ENCODE measurements at regions not wholly inside any gene's neighbourhood (a gene's known extent, or its start where the extent isn't known, plus 50 kb on each side); places are given as distances from the start of the nearest gene placed in this dataset.

- Histone ChIP-seq H3K9me3 (ENCODE audit: control insufficient read depth in 2 of 2, low read length in 2 of 2) (no peaks in the 10 kb centered on the region), H3K4me3 (ENCODE audit: low read length in 2 of 2) (no peak overlapping the region), H3K27me3 (ENCODE audit: control insufficient read depth in 1 of 2, insufficient read depth in 2 of 2, low read length in 2 of 2) (no peaks in the 10 kb centered on the region), H3K9ac (ENCODE audit: low read length in 2 of 2) (no peak overlapping the region), H3K27ac (ENCODE audit: low read length) (no peak overlapping the region), H3K4me1 (ENCODE audit: control insufficient read depth, insufficient read depth, low read length) (no peaks in the 10 kb centered on the region), H3K36me3 (ENCODE audit: control insufficient read depth in 2 of 2, insufficient read depth in 2 of 2, low read length in 2 of 2) (no peaks in the 10 kb centered on the region)
Observed at GRCh38 chr5:74061292-74061691, 435.3 kb downstream of the ARHGEF28 start.

GRCh38 chr5:74059706-74060105 lies 433.7 kb downstream of the ARHGEF28 start:
- H3K27ac ChIP-seq (ENCODE audit: low read length), result no peak overlapping the region

GRCh38 chr5:74056789-74057164 lies 430.8 kb downstream of the ARHGEF28 start:
- no peaks in the 10 kb centered on the region for H3K4me1 ChIP-seq (ENCODE audit: control insufficient read depth, insufficient read depth, low read length)
- H3K4me3 ChIP-seq (ENCODE audit: low read length in 2 of 2), result no peak overlapping the region
- H3K9me3 ChIP-seq (ENCODE audit: control insufficient read depth in 2 of 2, low read length in 2 of 2), result no peaks in the 10 kb centered on the region
- no peaks in the 10 kb centered on the region for H3K36me3 ChIP-seq (ENCODE audit: control insufficient read depth in 2 of 2, insufficient read depth in 2 of 2, low read length in 2 of 2)
- no peaks in the 10 kb centered on the region for H3K27me3 ChIP-seq (ENCODE audit: control insufficient read depth in 1 of 2, insufficient read depth in 2 of 2, low read length in 2 of 2)
- no peak overlapping the region for H3K27ac ChIP-seq (ENCODE audit: low read length)
- no peak overlapping the region for H3K9ac ChIP-seq (ENCODE audit: low read length in 2 of 2)

More at GRCh38 chr5:74059706-74060105, 433.7 kb downstream of the ARHGEF28 start:
- Histone ChIP-seq H3K4me1 (ENCODE audit: control insufficient read depth, insufficient read depth, low read length) (no peaks in the 10 kb centered on the region), H3K9ac (ENCODE audit: low read length in 2 of 2) (no peak overlapping the region), H3K4me3 (ENCODE audit: low read length in 2 of 2) (no peak overlapping the region), H3K27me3 (ENCODE audit: control insufficient read depth in 1 of 2, insufficient read depth in 2 of 2, low read length in 2 of 2) (no peaks in the 10 kb centered on the region), H3K36me3 (ENCODE audit: control insufficient read depth in 2 of 2, insufficient read depth in 2 of 2, low read length in 2 of 2) (no peaks in the 10 kb centered on the region), H3K9me3 (ENCODE audit: control insufficient read depth in 2 of 2, low read length in 2 of 2) (no peaks in the 10 kb centered on the region)

GRCh38 chr5:74056107-74056788 lies 430.3 kb downstream of the ARHGEF28 start:
- no peak overlapping the region for H3K27ac ChIP-seq (ENCODE audit: low read length)

GRCh38 chr5:74055486-74056106 lies 429.6 kb downstream of the ARHGEF28 start:
- Histone ChIP-seq H3K9me3 (ENCODE audit: control insufficient read depth in 2 of 2, low read length in 2 of 2) (no peaks in the 10 kb centered on the region), H3K27ac (ENCODE audit: low read length) (no peak overlapping the region), H3K36me3 (ENCODE audit: control insufficient read depth in 2 of 2, insufficient read depth in 2 of 2, low read length in 2 of 2) (no peaks in the 10 kb centered on the region), H3K9ac (ENCODE audit: low read length in 2 of 2) (no peak overlapping the region), H3K4me1 (ENCODE audit: control insufficient read depth, insufficient read depth, low read length) (no peaks in the 10 kb centered on the region), H3K4me3 (ENCODE audit: low read length in 2 of 2) (no peak overlapping the region), H3K27me3 (ENCODE audit: control insufficient read depth in 1 of 2, insufficient read depth in 2 of 2, low read length in 2 of 2) (no peaks in the 10 kb centered on the region)

More at GRCh38 chr5:74056107-74056788, 430.3 kb downstream of the ARHGEF28 start:
- Histone ChIP-seq H3K4me3 (ENCODE audit: low read length in 2 of 2) (no peak overlapping the region), H3K36me3 (ENCODE audit: control insufficient read depth in 2 of 2, insufficient read depth in 2 of 2, low read length in 2 of 2) (no peaks in the 10 kb centered on the region), H3K4me1 (ENCODE audit: control insufficient read depth, insufficient read depth, low read length) (no peaks in the 10 kb centered on the region), H3K27me3 (ENCODE audit: control insufficient read depth in 1 of 2, insufficient read depth in 2 of 2, low read length in 2 of 2) (no peaks in the 10 kb centered on the region), H3K9ac (ENCODE audit: low read length in 2 of 2) (no peak overlapping the region), H3K9me3 (ENCODE audit: control insufficient read depth in 2 of 2, low read length in 2 of 2) (no peaks in the 10 kb centered on the region)

GRCh38 chr5:74054641-74055421 lies 428.8 kb downstream of the ARHGEF28 start:
- Histone ChIP-seq H3K27ac (ENCODE audit: low read length) (no peak overlapping the region), H3K27me3 (ENCODE audit: control insufficient read depth in 1 of 2, insufficient read depth in 2 of 2, low read length in 2 of 2) (no peaks in the 10 kb centered on the region), H3K4me1 (ENCODE audit: control insufficient read depth, insufficient read depth, low read length) (no peaks in the 10 kb centered on the region), H3K9me3 (ENCODE audit: control insufficient read depth in 2 of 2, low read length in 2 of 2) (no peaks in the 10 kb centered on the region), H3K4me3 (ENCODE audit: low read length in 2 of 2) (no peak overlapping the region), H3K36me3 (ENCODE audit: control insufficient read depth in 2 of 2, insufficient read depth in 2 of 2, low read length in 2 of 2) (no peaks in the 10 kb centered on the region), H3K9ac (ENCODE audit: low read length in 2 of 2) (no peak overlapping the region)

GRCh38 chr5:74054139-74054538 lies 428.1 kb downstream of the ARHGEF28 start:
- H3K4me3 ChIP-seq (ENCODE audit: low read length in 2 of 2), result no peak overlapping the region
- H3K27ac ChIP-seq (ENCODE audit: low read length), result no peak overlapping the region
- H3K9ac ChIP-seq (ENCODE audit: low read length in 2 of 2), result no peak overlapping the region
- no peaks in the 10 kb centered on the region for H3K4me1 ChIP-seq (ENCODE audit: control insufficient read depth, insufficient read depth, low read length)
- H3K36me3 ChIP-seq (ENCODE audit: control insufficient read depth in 2 of 2, insufficient read depth in 2 of 2, low read length in 2 of 2), result no peaks in the 10 kb centered on the region
- H3K27me3 ChIP-seq (ENCODE audit: control insufficient read depth in 1 of 2, insufficient read depth in 2 of 2, low read length in 2 of 2), result no peaks in the 10 kb centered on the region
- H3K9me3 ChIP-seq (ENCODE audit: control insufficient read depth in 2 of 2, low read length in 2 of 2), result no peaks in the 10 kb centered on the region

GRCh38 chr5:74052441-74053221 lies 426.6 kb downstream of the ARHGEF28 start:
- H3K27me3 ChIP-seq (ENCODE audit: control insufficient read depth in 1 of 2, insufficient read depth in 2 of 2, low read length in 2 of 2), result no peaks in the 10 kb centered on the region
- no peak overlapping the region for H3K9ac ChIP-seq (ENCODE audit: low read length in 2 of 2)
- H3K9me3 ChIP-seq (ENCODE audit: control insufficient read depth in 2 of 2, low read length in 2 of 2), result no peaks in the 10 kb centered on the region
- no peak overlapping the region for H3K4me3 ChIP-seq (ENCODE audit: low read length in 2 of 2)
- H3K27ac ChIP-seq (ENCODE audit: low read length), result no peak overlapping the region
- H3K4me1 ChIP-seq (ENCODE audit: control insufficient read depth, insufficient read depth, low read length), result no peaks in the 10 kb centered on the region
- H3K36me3 ChIP-seq (ENCODE audit: control insufficient read depth in 2 of 2, insufficient read depth in 2 of 2, low read length in 2 of 2), result no peaks in the 10 kb centered on the region

- no peak overlapping the region for H3K4me3 ChIP-seq (ENCODE audit: low read length in 2 of 2)
- H3K27me3 ChIP-seq (ENCODE audit: control insufficient read depth in 1 of 2, insufficient read depth in 2 of 2, low read length in 2 of 2), result no peaks in the 10 kb centered on the region
- H3K4me1 ChIP-seq (ENCODE audit: control insufficient read depth, insufficient read depth, low read length), result no peaks in the 10 kb centered on the region
- H3K27ac ChIP-seq (ENCODE audit: low read length), result no peak overlapping the region
- no peak overlapping the region for H3K9ac ChIP-seq (ENCODE audit: low read length in 2 of 2)
- H3K9me3 ChIP-seq (ENCODE audit: control insufficient read depth in 2 of 2, low read length in 2 of 2), result no peaks in the 10 kb centered on the region
- H3K36me3 ChIP-seq (ENCODE audit: control insufficient read depth in 2 of 2, insufficient read depth in 2 of 2, low read length in 2 of 2), result no peaks in the 10 kb centered on the region
Observed at GRCh38 chr5:74051076-74051475, 425.1 kb downstream of the ARHGEF28 start.

- Histone ChIP-seq H3K27ac (ENCODE audit: low read length) (no peak overlapping the region), H3K4me3 (ENCODE audit: low read length in 2 of 2) (no peak overlapping the region), H3K27me3 (ENCODE audit: control insufficient read depth in 1 of 2, insufficient read depth in 2 of 2, low read length in 2 of 2) (no peaks in the 10 kb centered on the region), H3K9me3 (ENCODE audit: control insufficient read depth in 2 of 2, low read length in 2 of 2) (no peaks in the 10 kb centered on the region), H3K36me3 (ENCODE audit: control insufficient read depth in 2 of 2, insufficient read depth in 2 of 2, low read length in 2 of 2) (no peaks in the 10 kb centered on the region), H3K4me1 (ENCODE audit: control insufficient read depth, insufficient read depth, low read length) (no peaks in the 10 kb centered on the region), H3K9ac (ENCODE audit: low read length in 2 of 2) (no peak overlapping the region)
Observed at GRCh38 chr5:74044936-74045335, 418.9 kb downstream of the ARHGEF28 start.
